ENCODE measurements at regions not wholly inside any gene's neighbourhood (a gene's known extent, or its start where the extent isn't known, plus 50 kb on each side); places are given as distances from the start of the nearest gene placed in this dataset.

DNA sequence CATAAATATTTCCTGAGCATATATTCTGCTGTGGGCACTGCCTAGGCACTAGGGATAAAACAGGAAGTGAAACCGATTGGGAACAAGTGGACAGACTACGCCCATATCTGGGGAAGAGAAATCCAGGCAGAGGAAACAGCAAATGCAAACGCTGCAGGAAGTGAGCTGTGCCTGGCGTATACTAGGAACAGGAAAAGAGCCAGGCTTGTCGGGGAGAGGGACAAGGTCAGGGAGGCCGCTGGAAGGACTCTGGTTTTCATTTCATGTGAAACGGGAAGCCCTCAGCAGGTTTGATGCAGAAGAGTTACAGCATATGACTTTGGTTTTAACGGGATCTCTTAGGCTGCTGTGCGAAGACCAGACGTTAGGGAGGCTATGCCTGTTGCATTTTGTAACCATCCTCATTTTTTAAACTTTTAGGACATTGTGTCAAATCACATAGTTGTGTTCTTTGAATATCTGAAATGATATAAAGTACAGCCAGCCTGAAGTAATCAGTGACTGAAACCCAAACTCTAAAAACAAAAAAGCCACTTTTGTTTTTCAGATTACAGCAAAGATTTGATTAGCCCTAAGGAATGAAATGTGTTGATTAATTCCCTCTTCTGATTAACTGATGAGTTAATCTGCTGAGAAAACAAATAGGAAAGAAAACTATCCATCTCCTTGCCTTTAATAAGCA, 110.2 kb upstream of the PIEZO2 start:
- no peak for DNase-seq (ENCODE audit: low read depth)
- H3K4me3 ChIP-seq (ENCODE audit: low read length): no peak overlapping the region
- no peak for TF ChIP-seq CTCF (conservative IDR thresholded peaks at IDR 0.05; ENCODE audit: low read depth, low read length)

GRCh38 chr18:11258039-11258610, 108.8 kb upstream of the PIEZO2 start:
- no peak for TF ChIP-seq CTCF (conservative IDR thresholded peaks at IDR 0.05; ENCODE audit: low read depth, low read length)
- DNase-seq (ENCODE audit: low read depth): no peak
- H3K4me3 ChIP-seq (ENCODE audit: low read length): no peak overlapping the region

- H3K4me3 ChIP-seq (ENCODE audit: low read length): no peak overlapping the region
- no peak for TF ChIP-seq CTCF (conservative IDR thresholded peaks at IDR 0.05; ENCODE audit: low read depth, low read length)
- DNase-seq (ENCODE audit: low read depth): no peak
Observed at GRCh38 chr18:11256251-11256650, 106.9 kb upstream of the PIEZO2 start.

DNA sequence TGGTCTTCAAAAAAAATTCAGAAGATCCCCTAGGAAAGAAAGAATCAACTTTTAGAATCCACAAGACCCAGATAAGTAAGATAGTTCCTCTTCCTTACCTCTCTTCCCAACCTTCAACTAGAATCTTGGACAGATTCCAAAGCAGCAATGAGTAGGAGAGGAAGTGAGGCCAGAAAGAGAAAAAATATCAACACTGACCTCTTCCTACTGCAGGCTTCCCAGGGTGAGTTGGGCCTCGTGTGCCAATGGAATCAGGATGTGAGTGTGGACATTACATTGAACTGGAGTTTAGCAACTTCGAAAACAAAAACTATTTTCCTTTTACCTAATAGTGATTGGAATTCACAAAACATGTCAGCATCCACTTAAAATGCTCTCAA, 102.5 kb upstream of the PIEZO2 start:
- no peak overlapping the region for H3K4me3 ChIP-seq (ENCODE audit: low read length)
- no peak for TF ChIP-seq CTCF (conservative IDR thresholded peaks at IDR 0.05; ENCODE audit: low read depth, low read length)
- no peak for DNase-seq (ENCODE audit: low read depth)

GRCh38 chr18:11251229-11251890, 102.0 kb upstream of the PIEZO2 start:
- no peak overlapping the region for H3K4me3 ChIP-seq (ENCODE audit: low read length)
- DNase-seq (ENCODE audit: low read depth): no peak

GRCh38 chr18:11249391-11249790, 100.0 kb upstream of the PIEZO2 start:
- DNase-seq (ENCODE audit: low read depth): no peak
- H3K4me3 ChIP-seq (ENCODE audit: low read length): no peak overlapping the region
- no peak for TF ChIP-seq CTCF (conservative IDR thresholded peaks at IDR 0.05; ENCODE audit: low read depth, low read length)

More at GRCh38 chr18:11251229-11251890, 102.0 kb upstream of the PIEZO2 start:
- no peak for TF ChIP-seq CTCF (conservative IDR thresholded peaks at IDR 0.05; ENCODE audit: low read depth, low read length)

Measured in retinal pigment epithelial cell (primary cell).